H1 (cell line): ENCODE measurements at regions not wholly inside any gene's neighbourhood (a gene's known extent, or its start where the extent isn't known, plus 50 kb on each side); places are given as distances from the start of the nearest gene placed in this dataset.

ENCODE experiments used
- GTF2F1 ChIP-seq: IDR thresholded peaks from 2 replicates; pipeline ENCODE4 v1.6.1; 2012; ENCODE audit warnings: low read depth, low read length, improper control_type of control experiment, borderline replicate concordance
- JUN ChIP-seq: IDR thresholded peaks from 2 replicates; pipeline ENCODE4 v1.6.1; 2011; ENCODE audit warnings: low read depth, mild to moderate bottlenecking, improper control_type of control experiment, low read length
- TF ChIP-seq, protein P1 (sequence below), 3 experiments: IDR thresholded peaks; 1 replicate in 2 of 3; 2 replicates in 1 of 3; pipeline versions ENCODE4 v1.5.1 to v1.6.1; 2011; ENCODE audit warnings: low read length in 3 of 3, mild to moderate bottlenecking in 3 of 3, inconsistent platforms in 2 of 3, low read depth in 1 of 3, moderate library complexity in 1 of 3; ENCODE audit not compliant: insufficient read depth in 1 of 3; ENCODE audit errors: control extremely low read depth in 1 of 3
- TF ChIP-seq, protein P2 (sequence below): IDR thresholded peaks from 2 replicates; pipeline ENCODE4 v1.6.1; 2012; ENCODE audit warnings: low read length, inconsistent platforms

DNA sequence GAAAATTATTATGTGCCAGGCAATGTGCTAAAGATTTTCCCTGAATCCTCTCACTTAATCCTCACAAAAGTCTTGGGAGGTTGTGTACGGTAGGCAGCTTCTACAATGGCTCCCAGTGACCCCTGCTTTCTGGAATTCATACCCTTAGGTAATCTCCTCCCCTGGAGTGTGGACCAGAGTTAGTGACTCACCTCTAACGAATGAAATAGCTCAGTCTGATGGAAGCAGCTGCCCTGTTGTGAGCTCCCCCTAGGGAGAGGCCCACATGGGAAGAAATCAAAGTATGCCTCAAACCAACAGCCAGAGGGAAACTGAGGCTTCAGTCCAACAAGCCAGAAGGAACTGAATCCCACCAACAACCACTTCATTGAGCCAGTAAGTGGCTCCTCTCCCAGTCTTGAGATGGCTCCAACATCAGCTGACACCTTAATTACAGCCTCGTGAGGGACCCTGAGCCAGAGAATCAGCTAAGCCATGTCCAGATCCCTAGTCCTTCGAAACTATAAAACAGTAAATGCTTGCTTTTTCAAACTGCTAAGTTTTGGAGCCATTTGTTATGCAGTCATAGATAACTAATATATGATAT, 98.9 kb upstream of the ISX start (continued):
- TF ChIP-seq, protein P1, sequence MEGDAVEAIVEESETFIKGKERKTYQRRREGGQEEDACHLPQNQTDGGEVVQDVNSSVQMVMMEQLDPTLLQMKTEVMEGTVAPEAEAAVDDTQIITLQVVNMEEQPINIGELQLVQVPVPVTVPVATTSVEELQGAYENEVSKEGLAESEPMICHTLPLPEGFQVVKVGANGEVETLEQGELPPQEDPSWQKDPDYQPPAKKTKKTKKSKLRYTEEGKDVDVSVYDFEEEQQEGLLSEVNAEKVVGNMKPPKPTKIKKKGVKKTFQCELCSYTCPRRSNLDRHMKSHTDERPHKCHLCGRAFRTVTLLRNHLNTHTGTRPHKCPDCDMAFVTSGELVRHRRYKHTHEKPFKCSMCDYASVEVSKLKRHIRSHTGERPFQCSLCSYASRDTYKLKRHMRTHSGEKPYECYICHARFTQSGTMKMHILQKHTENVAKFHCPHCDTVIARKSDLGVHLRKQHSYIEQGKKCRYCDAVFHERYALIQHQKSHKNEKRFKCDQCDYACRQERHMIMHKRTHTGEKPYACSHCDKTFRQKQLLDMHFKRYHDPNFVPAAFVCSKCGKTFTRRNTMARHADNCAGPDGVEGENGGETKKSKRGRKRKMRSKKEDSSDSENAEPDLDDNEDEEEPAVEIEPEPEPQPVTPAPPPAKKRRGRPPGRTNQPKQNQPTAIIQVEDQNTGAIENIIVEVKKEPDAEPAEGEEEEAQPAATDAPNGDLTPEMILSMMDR (IDR thresholded peaks at IDR 0.05; ENCODE audit: control extremely low read depth in 1 of 3, insufficient read depth in 1 of 3, low read depth in 1 of 3, low read length in 3 of 3): no peak
- TF ChIP-seq JUN (no peak), GTF2F1 (no peak)
- TF ChIP-seq, protein P2, sequence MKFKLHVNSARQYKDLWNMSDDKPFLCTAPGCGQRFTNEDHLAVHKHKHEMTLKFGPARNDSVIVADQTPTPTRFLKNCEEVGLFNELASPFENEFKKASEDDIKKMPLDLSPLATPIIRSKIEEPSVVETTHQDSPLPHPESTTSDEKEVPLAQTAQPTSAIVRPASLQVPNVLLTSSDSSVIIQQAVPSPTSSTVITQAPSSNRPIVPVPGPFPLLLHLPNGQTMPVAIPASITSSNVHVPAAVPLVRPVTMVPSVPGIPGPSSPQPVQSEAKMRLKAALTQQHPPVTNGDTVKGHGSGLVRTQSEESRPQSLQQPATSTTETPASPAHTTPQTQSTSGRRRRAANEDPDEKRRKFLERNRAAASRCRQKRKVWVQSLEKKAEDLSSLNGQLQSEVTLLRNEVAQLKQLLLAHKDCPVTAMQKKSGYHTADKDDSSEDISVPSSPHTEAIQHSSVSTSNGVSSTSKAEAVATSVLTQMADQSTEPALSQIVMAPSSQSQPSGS: no peak
